SK-N-MC (cell line): ENCODE measurements at regions not wholly inside any gene's neighbourhood (a gene's known extent, or its start where the extent isn't known, plus 50 kb on each side); places are given as distances from the start of the nearest gene placed in this dataset.

Experiments
- EZH2 ChIP-seq: fragments of 200-600 bp; sonication (generic); IDR thresholded peaks from one replicate; pipeline ENCODE4 v1.6.1; 2017; ENCODE audit warnings: antibody characterized with exemption
- FOXP2 ChIP-seq: optimal IDR thresholded peaks from 2 replicates; pipeline ENCODE3; 2011; ENCODE audit warnings: mild to moderate bottlenecking, moderate library complexity; ENCODE audit not compliant: insufficient read depth; ENCODE audit errors: extremely low read length, control extremely low read depth
- POLR2AphosphoS5 ChIP-seq: IDR thresholded peaks from 2 replicates; pipeline ENCODE4 v1.6.1; 2012; ENCODE audit warnings: mild to moderate bottlenecking, low read depth, low read length, borderline replicate concordance

GRCh38 chr3:162125790-162126189 is 629.2 kb downstream of the OTOL1 start:
- TF ChIP-seq POLR2AphosphoS5 (no peak), EZH2 (no peak), FOXP2 (no peak)
